GM12865 (cell line): ENCODE measurements at regions not wholly inside any gene's neighbourhood (a gene's known extent, or its start where the extent isn't known, plus 50 kb on each side); places are given as distances from the start of the nearest gene placed in this dataset.

ENCODE experiments used
- DNase-seq: peaks from one replicate; pipeline ENCODE4 v3.0.0; 2010; ENCODE audit warnings: low read depth
- H3K4me3 ChIP-seq: 2 replicates; pipeline ENCODE4 v1.5.1; 2011; ENCODE audit warnings: mild to moderate bottlenecking, low read depth, low read length, control low read depth
- TF ChIP-seq, protein P1 (sequence below): IDR thresholded peaks from 2 replicates; pipeline ENCODE4 v1.5.1; 2011; ENCODE audit warnings: low read length, control low read depth, low read depth, inconsistent platforms; ENCODE audit not compliant: insufficient read depth; ENCODE audit errors: missing control alignments

DNA sequence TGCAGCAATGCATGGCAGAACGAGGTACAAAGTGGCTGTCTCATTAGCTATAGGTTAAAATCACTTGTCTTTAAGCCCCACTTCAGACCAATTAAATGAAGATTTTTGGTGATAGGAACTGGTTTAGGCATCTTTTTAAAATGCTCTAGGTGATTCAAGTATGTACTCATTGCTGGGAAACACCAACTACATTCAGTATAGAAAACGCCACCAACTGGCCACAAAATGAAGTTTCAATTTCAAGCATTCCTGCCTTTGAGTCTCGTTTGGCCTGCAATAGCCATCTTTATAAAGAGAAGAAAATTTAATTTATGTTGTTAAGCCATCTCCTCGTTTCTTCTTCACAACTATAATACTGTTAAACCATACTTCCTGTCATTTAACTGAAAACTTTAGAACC lies 587.9 kb downstream of the GBE1 start:
- no peak for DNase-seq
- TF ChIP-seq, protein P1, sequence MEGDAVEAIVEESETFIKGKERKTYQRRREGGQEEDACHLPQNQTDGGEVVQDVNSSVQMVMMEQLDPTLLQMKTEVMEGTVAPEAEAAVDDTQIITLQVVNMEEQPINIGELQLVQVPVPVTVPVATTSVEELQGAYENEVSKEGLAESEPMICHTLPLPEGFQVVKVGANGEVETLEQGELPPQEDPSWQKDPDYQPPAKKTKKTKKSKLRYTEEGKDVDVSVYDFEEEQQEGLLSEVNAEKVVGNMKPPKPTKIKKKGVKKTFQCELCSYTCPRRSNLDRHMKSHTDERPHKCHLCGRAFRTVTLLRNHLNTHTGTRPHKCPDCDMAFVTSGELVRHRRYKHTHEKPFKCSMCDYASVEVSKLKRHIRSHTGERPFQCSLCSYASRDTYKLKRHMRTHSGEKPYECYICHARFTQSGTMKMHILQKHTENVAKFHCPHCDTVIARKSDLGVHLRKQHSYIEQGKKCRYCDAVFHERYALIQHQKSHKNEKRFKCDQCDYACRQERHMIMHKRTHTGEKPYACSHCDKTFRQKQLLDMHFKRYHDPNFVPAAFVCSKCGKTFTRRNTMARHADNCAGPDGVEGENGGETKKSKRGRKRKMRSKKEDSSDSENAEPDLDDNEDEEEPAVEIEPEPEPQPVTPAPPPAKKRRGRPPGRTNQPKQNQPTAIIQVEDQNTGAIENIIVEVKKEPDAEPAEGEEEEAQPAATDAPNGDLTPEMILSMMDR = no peak

DNA sequence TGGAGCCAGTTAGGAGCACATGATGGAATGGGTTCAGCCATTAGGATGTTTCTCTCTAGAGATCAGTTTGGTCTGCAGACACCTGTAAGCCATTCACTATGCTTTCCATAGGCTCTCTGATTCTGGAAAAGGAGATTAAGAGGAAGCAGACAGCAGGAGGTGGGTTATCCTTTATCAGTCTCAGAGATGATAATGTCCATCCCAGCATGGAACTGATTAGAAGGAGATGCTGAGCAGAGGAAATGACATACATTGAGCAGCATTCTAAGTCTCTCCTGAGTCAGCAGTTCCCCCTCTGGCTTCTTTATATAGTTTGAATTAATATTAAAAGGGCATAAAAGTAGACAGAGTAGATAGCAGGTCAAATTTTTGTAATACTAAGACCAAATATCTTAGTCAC lies 591.1 kb downstream of the GBE1 start:
- DNase-seq = no peak

More for the DNA sequence above, 587.9 kb downstream of the GBE1 start:
- H3K4me3 ChIP-seq = no peak overlapping the region

DNA sequence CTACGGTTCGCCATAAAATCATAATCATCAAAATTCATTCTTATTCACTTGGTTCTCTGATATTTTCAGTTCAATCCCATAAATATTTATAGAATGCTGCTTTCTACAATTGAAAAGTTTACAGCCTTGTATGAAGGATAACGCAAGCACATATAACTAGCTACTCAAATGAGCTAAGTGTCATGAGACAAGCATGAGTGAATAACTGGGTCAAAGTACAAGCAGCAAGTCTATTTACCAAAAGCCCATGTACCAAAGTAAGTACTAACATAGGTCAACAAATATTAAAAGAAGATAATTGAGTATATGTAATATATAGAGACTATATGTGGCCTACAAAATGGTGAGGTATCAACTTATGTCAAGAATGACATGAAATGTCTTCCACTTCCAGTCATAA lies 596.6 kb downstream of the GBE1 start:
- TF ChIP-seq, protein P1 = no peak
- H3K4me3 ChIP-seq = no peak overlapping the region

More for the DNA sequence above, 591.1 kb downstream of the GBE1 start:
- TF ChIP-seq, protein P1 = no peak
- H3K4me3 ChIP-seq = no peak overlapping the region

DNA sequence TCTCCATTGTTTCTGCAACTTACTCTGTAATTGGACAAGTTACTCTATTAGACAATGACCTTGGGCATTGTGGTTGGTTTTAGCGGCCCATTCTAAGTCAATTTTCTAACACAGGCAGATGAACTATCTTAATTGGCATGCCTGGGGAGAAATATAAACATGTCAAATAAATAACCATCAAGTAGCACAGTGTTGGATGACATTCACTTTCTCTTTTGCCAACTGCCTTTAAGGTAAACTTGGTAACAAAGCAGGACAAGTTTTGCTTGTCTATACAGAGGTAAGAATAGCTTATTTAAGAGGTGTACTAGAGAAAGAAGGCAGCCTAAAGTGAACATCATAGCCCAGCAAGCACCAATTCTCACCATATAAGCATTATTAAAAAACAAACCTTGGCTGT lies 599.6 kb downstream of the GBE1 start:
- DNase-seq = no peak
- H3K4me3 ChIP-seq = no peak overlapping the region
- TF ChIP-seq, protein P1 = no peak

More for the DNA sequence above, 596.6 kb downstream of the GBE1 start:
- DNase-seq = no peak

DNA sequence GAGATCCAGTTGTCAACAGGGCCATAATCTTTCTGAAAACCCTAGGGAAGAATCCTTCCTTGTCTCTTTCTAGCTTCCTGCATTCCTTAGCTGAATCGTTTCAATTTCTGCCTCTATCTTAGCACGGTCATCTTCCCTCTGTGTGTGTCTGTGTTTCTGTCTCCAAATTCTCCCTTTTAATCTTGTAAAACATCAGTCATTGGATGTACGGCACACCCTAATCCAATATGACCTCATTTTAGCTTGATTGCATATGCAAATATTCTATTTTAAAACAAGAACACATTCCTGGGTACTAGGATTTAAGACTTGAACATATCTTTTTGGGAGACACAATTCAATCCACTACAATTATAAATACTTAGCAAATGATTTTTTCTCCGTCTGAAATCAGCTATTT lies 600.3 kb downstream of the GBE1 start:
- no peak for DNase-seq
- H3K4me3 ChIP-seq = no peak overlapping the region
- TF ChIP-seq, protein P1 = no peak

DNA sequence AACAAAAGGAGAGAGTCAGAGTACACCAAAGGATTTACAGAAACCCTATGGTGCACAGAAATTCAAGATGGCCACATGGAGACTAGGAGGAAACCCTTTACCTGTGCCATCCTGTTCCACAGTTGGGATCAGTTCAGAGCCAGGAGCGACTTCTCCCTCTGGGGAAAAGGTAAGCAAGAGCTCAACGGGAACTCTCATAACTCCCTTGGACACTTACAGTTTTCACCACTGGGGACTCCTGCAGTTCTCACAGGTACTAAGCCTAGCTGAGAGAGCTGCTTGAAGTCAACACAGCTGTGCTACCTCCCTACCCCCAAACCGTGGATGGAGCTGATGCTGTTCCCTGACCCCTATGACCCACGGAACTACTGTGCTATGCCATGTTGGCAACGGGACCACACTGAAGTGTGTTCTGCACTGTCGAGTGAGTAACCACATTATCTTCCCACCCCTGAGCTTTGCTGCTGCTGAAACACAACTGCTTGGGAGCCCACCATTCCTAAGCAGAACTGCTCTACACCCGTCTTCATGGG lies 606.8 kb downstream of the GBE1 start:
- no peak overlapping the region for H3K4me3 ChIP-seq
- no peak for DNase-seq
- TF ChIP-seq, protein P1 = no peak

DNA sequence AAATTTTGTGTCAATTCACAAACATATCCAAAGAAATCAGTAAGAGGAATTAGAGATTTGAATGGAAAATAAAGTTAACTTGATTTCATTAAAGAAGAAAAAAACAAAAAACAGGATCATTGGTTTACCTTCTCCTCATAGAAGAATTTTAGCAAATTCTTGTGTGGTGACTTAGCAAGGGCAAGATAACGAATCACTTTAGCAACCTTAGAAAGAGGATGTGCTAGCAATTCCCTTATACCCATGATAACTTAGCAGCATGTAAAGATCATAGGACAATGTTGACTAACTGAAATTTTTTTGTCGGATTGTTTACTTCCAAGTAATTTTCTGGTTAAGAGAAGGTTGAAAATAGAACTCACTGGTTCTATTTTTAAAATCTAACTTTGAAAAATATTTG lies 609.3 kb downstream of the GBE1 start:
- no peak for DNase-seq
- TF ChIP-seq, protein P1 = no peak
- H3K4me3 ChIP-seq = no peak overlapping the region
